Epithelial cell of proximal tubule (primary cell): ENCODE measurements at regions not wholly inside any gene's neighbourhood (a gene's known extent, or its start where the extent isn't known, plus 50 kb on each side); places are given as distances from the start of the nearest gene placed in this dataset.

Experiments used
- DNase-seq: peaks from one replicate; pipeline ENCODE4 v3.0.0-alpha.2; 2011; ENCODE audit warnings: low read depth
- H3K4me3 ChIP-seq: 2 replicates; pipeline ENCODE4 v1.5.1; 2011; ENCODE audit warnings: low read depth, mild to moderate bottlenecking, low read length
- TF ChIP-seq, protein P1 (sequence below): conservative IDR thresholded peaks from 2 replicates; pipeline ENCODE4 v1.5.1; 2012; ENCODE audit warnings: low read depth, mild to moderate bottlenecking, low read length

- no peak overlapping the region for H3K4me3 ChIP-seq
- TF ChIP-seq, protein P1, sequence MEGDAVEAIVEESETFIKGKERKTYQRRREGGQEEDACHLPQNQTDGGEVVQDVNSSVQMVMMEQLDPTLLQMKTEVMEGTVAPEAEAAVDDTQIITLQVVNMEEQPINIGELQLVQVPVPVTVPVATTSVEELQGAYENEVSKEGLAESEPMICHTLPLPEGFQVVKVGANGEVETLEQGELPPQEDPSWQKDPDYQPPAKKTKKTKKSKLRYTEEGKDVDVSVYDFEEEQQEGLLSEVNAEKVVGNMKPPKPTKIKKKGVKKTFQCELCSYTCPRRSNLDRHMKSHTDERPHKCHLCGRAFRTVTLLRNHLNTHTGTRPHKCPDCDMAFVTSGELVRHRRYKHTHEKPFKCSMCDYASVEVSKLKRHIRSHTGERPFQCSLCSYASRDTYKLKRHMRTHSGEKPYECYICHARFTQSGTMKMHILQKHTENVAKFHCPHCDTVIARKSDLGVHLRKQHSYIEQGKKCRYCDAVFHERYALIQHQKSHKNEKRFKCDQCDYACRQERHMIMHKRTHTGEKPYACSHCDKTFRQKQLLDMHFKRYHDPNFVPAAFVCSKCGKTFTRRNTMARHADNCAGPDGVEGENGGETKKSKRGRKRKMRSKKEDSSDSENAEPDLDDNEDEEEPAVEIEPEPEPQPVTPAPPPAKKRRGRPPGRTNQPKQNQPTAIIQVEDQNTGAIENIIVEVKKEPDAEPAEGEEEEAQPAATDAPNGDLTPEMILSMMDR, result no peak
- no peak for DNase-seq
These were observed 404.1 kb downstream of the GPM6A start for GRCh38 chr4:175407926-175408325.

DNA sequence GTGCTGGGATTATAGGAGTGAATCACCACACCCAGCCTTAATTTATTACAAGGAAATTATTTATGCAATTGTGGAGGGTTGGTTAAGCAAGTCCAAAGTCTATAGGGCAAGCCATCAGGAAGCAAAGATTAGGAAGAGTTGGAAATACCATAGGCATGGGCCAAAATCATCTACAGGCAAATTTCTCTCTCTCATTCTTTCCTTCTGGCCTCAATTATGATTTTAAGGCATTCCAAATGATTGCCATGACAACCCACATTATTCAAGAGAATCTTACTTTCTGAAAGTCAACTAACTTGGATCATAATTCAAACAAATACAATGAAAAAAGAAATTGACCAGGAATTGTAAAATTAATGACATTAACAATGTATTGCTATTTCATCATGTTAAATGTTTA is 400.8 kb downstream of the GPM6A start:
- TF ChIP-seq, protein P1, result no peak
- no peak overlapping the region for H3K4me3 ChIP-seq
- DNase-seq, result no peak

GRCh38 chr4:175412161-175412560 is 399.9 kb downstream of the GPM6A start:
- no peak overlapping the region for H3K4me3 ChIP-seq
- DNase-seq, result no peak

DNA sequence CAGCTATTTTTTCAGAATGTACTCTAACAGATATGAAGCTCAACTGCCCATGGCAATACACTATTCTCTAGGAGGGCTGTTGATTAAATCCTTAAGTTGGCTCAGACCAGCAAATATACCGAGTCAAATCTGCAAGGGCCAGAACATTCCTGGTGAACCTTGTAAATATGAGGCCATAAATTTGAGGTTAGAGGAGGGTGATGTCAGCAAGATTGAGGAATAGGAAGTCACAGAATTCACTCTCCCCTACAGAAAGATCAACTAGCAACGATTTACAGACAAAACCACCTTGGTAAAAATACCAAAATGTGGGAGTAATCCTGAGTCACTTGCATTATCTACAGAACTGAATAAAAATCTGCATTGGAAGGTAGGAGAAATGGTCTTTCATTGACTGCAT is 399.3 kb downstream of the GPM6A start:
- TF ChIP-seq, protein P1, result no peak
- DNase-seq, result no peak
- H3K4me3 ChIP-seq, result no peak overlapping the region

More at GRCh38 chr4:175412161-175412560, 399.9 kb downstream of the GPM6A start:
- TF ChIP-seq, protein P1, result no peak

DNA sequence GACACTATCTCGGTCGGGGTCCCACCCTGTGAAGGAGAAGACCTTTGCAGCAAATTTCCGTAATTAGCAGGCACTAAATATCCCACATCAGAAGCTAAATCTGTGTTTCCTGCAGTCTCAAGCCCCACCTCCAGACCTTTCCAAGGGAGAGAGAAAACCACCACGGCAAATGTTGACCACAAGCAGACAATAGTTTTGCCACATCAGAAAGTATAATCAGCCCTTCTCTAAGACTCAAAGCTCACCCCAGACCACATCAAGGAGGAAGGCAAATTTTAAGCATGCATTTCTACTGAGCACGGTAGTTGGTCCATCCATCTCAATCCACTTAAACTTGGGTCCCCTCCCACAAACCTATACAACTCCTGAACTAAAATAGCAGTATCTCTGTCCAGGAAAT is 398.5 kb downstream of the GPM6A start:
- H3K4me3 ChIP-seq, result no peak overlapping the region
- TF ChIP-seq, protein P1, result no peak
- DNase-seq, result no peak

DNA sequence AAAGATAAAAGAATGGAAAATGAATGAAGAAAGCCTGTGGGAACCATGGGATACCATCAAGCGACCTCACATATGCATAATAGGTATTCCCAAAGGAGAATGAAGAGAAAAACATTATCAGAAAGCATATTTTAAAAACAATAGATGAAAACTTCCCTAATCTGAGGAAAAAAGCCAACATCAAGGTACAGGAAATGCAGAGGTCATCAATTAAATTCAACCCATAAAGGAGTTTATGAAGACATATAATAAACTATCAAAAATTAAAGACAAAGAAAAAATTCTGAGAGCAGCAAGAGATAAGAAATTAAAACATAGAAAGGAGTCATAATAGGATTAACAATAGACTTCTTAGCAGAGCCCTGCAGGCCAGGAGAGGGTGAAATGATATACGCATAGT is 397.5 kb downstream of the GPM6A start:
- DNase-seq, result no peak
- no peak overlapping the region for H3K4me3 ChIP-seq
- TF ChIP-seq, protein P1, result no peak

DNA sequence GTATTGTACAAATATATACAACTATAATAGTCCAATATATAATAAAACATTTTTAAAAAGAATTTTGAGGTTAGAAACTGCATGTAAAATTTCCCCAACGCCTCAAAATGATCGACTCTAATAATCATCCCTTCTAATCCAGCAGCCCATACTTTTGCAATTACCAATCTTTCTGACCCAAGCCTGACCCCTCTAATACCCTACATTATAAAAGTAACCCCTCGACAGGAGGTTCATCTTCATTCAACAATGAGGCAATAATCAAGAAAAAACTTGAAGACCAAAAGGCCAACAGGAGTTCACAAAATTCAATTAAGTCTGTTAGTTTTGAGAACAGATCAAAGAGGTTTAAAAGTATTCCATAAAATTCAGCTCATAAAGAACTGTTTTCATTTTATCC is 393.5 kb downstream of the GPM6A start:
- TF ChIP-seq, protein P1, result no peak
- no peak for DNase-seq
- H3K4me3 ChIP-seq, result no peak overlapping the region
